Fibroblast of skin of back (primary cell): ENCODE measurements at regions not wholly inside any gene's neighbourhood (a gene's known extent, or its start where the extent isn't known, plus 50 kb on each side); places are given as distances from the start of the nearest gene placed in this dataset.
"Not testable (repeated sequence)": the region's sequence is repeated elsewhere in the genome, so short reads cannot be mapped to it uniquely, and the experiment has no call there.

Experiments used
- DNase-seq: peaks from one replicate; pipeline ENCODE4 v3.0.0-alpha.2; 2013

DNA sequence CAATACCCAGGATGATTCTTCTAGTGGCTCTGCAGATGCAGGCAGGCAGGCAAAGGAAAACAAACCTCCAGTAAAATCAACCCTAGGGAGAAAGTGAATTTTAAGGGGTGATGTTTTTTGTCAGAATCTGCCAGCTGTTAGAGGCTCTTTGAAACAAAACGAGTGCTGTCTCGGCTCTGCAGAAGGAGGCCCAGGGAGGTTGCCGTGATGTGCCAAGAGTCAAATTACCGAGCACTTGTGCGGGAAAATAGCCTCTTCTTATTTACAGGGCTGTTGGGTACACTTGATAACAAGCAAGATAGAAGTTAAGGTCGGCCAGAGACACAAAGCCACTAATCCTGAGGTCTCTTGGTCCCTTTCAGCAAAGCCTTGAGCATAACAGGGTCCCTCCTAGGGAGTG lies 68.9 kb upstream of the EEF2KMT start:
- DNase-seq: no peak

DNA sequence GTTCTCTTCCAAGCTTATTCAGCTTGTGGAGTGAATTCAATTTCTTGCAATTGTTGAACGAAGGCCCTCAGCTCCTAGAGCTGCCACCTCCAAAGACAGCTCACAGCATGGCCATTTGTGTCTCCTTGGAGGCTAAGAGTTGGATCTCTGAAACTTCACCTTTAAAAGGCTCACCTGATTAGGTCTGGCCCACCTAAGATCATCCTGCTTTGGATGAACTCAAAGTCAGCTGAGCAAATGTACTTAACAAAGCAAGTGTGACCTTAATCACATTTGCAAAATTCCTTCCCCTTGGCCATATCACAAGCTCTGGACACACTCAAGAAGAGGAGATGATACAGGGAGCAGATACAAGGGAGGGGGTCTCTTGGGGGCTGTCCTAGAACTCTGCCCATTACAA lies 67.8 kb upstream of the EEF2KMT start:
- DNase-seq: not testable (repeated sequence)

DNA sequence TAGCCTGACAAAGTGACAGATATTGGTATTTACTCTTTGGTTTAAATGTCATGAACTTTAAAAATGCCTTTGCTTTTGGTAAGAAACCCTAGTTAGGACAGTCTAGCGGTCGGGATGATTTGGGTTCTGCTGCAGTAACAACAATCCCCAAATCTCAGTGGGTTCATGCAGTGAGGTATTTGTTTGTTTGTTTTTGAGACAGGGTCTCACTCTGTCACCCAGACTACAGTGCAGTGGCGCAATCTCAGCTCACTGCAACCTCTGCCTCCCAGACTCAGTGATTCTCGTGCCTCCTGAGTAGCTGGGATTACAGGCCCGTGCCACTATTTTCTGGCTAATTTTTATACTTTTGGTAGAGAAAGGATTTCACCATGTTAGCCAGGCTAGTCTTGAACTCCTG lies 65.2 kb upstream of the EEF2KMT start:
- DNase-seq: not testable (repeated sequence)

DNA sequence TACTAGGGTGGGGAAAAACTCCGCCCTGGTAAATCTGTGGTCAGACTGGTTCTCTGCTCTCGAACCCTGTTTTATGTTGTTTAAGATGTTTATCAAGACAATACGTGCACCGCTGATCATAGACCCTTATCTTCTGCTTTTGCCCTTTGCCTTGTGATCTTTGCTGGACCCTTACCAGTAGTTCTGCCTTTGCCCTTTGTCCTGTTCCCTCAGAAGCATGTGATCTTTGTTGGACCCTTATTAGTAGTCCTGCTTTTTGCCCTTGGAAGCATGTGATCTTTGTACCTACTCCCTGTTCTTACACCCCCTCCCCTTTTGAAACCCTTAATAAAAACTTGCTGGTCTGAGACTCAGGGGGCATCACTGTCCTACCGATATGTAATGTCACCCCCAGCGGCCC lies 64.3 kb upstream of the EEF2KMT start:
- DNase-seq: not testable (repeated sequence)

DNA sequence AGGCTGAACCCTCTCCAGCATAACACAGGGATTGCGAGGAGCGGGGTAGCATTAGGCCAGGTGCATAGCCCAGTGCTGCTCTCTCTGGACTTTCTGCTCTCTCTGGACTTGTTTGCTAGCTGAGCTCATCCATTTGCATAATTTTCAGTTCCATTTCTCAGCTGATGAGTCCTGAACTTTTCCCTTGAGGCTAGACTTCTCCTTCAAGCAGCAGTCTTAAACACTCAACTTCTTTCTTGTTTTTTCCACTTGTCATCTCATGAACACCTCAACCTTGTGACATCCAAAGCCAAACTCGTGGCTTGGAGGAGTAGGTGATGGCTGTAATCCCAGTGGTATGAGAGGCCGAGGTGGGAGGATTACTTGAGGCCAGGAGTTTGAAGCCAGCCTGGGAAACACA lies 62.4 kb upstream of the EEF2KMT start:
- not testable (repeated sequence) for DNase-seq

DNA sequence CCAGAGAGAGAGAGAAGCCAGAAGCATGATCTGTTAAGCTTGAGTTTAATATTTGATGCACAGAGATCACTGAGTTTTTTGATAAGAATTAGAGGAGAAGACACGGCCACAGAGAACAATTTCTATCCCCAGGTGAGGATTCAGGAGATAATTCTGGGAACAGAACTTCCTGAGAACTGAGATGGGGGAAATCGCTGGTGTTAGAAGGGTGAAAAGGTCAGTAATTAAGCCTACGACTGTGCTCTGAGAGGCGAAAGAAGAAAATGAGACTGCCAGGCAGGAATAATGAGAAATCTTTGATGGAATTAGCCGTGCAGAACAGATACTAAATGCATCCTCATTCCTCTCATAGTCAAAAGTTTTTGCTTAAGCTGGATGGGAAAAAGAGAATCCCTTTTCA lies 61.9 kb upstream of the EEF2KMT start:
- not testable (repeated sequence) for DNase-seq

DNA sequence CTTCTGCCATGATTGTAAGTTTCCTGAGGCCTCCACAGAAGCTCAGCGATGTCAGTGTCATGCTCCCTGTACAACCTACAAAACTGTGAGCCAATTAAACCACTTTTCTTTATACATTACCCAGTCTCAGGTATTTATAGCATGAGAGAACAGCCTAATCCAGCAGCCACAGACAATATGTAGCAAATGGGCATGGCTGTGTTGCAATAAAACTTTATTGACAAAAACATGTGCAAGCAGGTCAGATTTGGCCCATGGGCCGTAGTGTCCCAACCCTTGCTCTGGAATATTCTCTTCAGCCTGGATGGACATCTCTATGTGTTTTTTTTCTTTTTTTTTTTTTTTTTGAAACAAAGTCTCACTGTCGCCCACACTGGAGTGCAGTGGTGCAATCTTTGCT lies 60.9 kb upstream of the EEF2KMT start:
- DNase-seq: no peak

DNA sequence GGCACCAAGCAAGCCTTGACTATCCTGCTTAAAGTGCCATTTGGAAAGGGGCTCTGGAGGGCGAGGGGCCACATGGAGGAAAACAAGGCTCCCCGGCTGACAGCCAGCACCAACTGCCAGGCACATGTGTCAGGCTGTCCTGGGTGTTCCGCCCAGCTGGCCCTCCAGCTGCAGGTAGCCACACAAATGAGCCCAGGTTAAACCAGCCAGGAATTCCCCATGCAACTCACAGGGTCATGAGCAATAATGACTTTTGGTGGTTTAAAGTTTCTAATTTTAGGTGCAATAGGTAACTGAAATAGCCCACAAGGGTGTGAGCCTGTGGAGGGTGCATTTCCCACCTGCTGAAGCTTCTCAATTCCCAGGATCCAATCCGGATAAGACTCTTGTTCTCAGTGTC lies 58.9 kb upstream of the EEF2KMT start:
- not testable (repeated sequence) for DNase-seq

DNA sequence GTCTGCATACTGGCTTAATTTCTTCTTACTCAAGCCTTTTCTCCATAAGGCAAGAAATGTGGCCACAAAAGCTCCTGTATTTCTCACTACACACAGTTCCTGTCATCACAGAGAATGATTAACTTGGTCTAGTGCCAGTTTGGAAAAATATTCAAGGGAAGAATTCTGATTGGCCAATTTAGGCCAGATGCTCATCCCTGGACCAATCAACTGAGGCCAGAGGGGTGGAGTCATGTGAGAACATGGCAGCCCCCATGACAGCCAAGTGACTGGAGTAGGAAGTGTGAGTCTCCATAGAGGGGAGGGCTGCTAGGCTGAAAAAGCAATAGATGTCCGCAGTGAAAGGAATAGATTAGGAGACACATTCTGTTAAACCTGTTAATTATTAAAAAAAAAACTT lies 56.4 kb upstream of the EEF2KMT start:
- not testable (repeated sequence) for DNase-seq

DNA sequence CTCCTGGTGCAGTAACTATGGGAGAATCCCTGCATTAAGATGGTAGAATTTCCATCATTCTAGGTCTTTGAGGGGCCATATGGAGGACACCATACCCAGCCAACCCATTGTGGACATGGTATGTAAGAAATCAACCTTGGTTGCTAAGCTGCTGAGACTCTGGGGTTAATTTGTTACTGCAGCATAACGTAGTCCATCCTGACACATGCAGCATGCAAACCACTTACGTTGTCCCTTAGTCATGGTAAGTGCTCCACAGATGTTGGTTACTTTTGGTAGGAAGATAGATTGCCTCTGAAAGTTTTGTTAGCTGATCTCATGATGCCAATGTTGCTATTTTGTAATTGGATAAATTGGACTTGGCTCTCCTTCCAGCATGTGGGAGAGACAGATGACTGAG lies 53.8 kb upstream of the EEF2KMT start:
- DNase-seq: not testable (repeated sequence)
